Renal cortical epithelial cell (primary cell): ENCODE measurements at regions not wholly inside any gene's neighbourhood (a gene's known extent, or its start where the extent isn't known, plus 50 kb on each side); places are given as distances from the start of the nearest gene placed in this dataset.

ENCODE experiments used
- DNase-seq: peaks from one replicate; pipeline ENCODE4 v3.0.0-alpha.2; 2011; ENCODE audit warnings: low read depth

DNA sequence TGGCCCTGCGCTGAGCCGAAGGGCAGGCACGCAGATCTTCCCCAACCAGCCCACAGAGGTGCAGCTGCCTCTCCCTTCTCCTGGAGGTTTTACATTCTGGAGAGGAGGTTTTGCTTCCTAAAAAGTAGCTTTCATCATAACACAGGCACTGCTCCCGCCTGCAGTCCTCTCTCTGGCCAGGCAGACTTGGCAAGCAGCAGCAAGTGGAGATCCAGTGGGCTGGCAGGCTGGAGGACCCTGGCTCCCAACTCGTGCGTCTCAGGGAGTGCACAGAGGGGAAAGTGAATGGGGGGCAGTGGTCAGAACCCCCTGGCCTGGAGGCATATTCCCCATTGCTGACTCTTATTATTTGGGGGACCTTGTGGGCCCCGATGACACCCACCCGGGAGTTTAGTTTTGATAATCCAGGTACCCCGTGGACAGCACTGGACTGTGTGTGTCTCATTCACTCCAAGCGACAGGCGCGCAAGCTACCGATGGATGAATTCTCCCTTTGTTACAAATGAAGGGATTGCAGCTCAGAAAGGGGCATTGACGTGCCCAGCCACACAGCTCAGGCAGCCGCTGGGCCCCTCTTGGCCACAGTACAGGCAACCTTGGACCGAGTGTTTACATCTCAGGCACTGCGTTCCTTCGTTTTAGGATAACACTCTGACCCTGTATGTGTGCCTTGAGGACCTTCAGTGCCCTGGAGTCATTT, 1223.9 kb downstream of the BRD1 start:
- no peak for DNase-seq

DNA sequence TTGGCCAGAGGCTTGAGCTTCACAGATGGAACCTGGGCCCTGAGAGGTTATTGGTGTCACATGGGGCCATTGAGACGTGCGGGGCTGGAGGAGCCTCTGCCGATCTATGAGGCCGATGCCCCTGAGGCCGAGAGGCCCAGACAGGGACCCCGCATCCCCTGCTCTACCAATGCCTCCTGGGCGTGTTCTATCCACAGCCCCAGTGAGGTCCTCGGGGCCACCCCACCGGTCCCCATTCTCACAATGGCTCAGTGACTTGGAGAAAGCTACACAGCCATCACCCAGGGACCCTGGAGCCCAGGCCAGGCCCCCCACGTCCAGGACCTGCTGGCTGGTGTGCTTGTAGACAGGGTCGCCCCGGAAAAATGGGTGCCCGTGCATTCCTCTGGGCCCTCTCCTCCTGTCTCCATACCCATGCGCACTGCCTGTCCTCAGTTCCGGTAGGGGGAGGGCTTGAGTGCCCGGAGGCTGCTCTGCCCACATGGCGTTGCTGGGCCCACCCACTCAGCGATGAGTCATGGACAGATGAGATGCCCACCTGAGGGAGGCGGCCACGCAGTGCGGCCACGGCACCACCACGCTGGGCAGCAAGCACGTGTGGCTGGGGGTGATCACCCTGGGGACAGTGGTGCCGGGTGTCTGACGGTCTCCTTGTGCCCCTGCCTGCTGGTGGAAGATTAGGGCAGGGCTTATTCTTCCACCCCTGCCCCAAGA, 1224.7 kb downstream of the BRD1 start:
- DNase-seq, result no peak

DNA sequence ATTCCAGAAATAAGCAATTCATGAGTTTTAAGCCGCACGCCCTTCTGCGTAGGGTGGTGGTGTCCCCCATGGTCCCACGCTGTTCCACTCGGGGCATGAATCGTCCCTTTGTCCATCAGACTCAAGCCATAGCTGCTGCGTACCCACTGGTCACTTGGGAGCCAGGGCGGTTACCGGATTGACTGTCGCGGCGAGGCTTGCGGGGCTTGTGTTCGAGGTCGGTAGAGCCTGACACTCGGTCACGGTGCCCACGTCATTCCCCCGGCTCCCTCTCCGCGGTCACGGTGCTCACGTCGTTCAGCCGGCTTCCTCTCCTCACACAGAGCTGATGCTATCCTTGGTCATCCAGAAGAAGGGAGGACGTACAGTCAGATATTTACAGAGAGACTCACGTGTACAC, 1227.0 kb downstream of the BRD1 start:
- DNase-seq, result no peak

DNA sequence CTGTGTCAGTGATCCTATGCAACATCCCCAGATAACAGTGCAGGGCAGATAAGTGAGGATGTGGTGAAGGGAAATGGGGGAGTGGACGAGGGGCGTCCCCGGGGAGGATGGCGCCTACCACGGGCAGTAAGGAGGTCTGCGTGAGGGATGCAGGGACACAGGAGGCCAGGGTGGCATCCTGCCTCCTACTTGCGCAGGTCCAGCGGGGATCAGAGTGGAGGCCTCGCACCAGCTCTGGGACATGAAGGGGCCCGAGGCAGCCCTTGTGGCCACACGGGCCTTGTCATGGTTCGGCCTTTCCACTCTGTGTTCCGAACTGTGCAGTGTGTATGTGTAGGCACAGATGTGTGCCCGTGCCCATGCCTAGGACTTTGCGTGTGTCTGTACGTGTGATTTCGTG, 1227.5 kb downstream of the BRD1 start:
- no peak for DNase-seq

DNA sequence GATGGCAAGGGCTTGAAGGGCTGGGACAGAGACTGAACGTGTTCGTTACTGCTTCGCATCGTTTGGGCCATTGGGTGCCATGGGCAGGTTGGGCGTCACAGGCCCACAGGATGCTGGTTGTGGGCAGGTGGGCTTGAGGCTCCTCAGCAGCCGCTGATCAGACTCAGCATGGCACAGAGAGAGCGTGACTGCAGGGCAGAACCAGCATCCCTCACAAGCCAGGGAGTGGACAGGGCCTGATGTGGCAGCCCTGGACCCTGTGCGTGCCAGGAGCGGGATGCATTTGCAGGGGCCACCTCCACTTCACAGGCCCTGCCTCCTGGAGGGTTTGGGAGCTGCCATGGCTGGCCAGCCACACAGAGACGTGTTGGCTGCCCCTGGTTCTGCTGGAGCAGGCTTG, 1228.3 kb downstream of the BRD1 start:
- DNase-seq, result no peak

DNA sequence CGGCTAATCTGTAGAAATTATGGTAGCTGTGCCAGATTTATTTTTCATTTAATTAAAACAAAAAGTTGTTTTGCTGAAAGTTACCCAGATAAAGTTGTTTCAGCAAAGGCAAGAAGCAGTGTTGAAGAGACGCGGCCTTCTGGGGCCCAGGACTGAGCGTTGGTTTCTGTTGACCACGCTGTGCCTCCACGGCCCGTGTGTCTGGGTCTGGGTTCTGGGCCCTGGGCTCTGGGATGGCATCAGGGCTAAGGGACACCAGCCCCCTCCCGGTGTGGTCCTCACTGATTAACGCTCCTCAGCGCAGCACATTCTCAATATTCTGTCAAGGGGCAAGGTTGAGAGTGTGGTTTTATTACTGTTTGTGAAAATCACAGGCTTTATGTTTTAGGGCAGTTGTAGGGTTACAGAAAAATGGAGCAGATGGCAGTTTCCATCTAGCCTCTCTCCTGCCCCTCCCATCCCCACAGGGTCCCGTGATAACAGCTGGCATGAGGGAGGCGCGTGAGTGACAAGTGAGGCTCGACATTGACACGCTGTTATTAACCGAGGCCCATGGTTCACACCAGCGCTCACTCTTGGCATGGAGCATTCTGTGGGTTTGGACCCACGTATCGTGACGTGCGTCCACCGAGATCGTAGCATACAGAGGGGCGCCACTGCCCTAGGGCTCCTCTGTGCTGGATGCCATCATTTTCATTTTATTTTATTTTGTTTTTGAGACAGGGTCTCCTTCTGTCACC, 1231.4 kb downstream of the BRD1 start:
- no peak for DNase-seq

DNA sequence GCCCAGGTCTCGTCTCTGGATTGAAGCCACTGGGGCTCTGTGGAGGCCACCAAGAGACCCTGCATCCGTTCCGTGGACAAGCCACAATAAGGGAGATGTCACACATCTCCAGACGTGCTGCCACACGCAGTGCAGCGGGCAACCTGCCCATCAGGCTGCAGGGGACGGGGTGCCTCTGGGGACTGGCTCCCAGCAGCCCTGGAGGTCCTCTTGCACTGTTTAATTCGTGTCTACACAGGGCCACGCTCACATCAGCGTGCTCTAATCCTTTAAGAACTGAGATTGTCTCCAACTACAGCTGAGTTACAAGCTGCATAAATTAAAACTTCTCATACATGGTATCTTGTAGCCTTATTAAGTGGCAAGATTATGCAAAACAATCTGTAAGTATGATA, 1232.2 kb downstream of the BRD1 start:
- DNase-seq, result no peak

DNA sequence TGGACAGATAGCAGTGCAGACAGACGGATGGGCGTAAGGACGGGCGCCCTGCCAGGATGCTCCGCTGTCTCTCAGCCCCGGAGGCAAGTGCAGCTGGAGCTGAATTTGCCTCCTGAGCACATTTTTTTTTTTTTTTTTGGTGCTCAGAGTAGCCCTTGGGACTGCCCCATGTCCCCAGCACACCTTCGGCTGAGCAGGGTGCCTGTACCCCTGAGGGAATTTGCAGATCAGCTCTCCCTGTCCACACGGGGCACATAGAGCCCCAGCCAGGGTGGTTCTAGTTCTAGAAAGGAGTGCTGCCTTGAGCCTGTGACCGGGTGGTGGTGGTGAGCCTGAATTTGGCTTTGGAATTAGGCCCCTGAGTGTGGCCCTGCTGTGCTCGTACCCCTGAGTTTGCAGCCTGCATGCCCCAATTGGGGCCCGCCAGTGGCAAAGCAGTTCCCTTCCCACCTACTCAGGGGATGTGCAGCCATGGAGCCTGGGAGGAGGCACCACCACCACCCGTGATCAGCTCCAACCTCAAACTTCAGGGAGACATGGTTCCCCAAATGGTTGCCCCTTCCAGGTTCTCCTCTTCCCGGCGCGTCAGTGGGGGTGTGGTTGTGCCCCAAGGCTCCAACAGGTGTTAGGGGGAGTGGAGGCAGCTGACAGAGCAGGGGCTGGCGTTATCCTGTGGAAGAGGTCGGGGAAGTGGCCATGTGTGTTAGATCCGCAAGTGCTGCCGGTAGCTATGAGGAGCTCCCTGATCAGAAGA, 1232.7 kb downstream of the BRD1 start:
- DNase-seq, result no peak

DNA sequence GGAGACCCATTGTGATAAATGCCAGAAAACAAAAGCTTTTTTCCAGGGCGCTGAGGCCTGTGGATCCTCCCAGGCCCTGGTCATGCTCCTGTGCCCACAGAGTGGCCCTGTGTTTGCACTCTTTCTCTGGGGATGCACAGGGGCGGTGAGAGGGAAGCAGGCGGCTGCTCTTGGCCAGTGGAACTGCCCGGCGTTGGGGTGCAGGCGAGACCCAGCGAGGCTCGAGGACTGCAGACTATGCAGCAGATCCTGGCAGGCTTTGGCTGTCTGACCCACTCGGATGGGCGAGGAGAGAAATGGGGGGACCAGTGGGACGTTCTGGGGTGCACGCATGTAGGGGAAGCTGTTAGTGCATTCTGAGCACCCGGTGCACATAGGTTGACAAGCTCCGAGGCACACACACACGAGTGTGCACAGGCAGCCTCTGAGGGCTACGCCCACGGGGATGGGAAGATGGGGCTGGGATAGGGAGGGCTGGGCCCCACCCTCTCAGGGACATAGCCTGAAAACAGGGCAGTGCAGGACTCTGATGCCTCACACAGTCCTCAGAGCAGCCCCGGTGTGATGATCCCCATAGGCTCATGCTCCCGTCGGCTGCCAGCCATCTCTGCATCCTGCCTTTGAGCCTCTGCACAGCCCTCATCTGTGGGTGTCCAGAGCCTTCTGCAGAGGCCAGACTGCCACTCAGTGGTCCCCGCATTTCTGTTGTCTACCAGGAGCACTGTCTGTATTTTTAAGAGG, 1233.5 kb downstream of the BRD1 start:
- no peak for DNase-seq

DNA sequence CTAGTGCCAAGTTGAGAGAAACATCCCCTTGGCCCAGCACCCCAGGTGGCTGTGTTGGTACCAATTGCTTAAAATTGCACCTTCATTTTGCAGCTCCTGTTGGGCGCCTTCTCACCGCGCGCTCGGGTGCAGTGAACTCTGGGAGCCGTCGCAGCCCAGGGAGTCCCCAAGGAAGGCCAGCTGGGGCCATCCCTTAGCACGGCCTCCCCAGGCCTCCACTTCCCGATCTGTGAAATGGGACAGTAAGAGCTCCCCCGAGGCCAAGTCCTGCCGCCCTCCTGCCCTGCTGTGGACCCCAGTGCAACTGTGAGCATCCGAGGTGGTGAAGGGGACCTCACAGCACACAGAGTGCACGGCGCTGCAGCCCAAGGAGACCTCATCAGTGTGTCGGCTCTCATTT, 1234.1 kb downstream of the BRD1 start:
- DNase-seq, result no peak

DNA sequence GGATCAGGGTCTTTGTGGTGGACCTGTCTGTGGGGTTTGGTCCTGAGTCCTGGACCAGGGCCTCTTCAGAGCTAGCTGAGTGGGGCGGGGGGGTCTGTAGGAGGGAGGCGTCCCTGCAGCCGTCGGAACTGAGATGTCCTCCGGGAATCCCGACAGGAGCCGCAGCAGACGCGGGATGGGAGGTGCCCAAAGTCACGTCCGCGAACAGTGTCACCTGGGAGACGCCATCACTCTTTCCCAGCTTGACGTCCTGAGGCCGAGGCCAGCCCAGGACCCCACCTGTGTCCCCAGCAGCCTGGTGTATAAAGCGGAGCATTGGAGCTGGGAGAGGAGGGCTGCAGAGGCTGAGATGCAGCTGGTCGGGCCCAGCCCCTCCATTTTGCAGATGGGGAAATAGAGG, 1234.7 kb downstream of the BRD1 start:
- no peak for DNase-seq

DNA sequence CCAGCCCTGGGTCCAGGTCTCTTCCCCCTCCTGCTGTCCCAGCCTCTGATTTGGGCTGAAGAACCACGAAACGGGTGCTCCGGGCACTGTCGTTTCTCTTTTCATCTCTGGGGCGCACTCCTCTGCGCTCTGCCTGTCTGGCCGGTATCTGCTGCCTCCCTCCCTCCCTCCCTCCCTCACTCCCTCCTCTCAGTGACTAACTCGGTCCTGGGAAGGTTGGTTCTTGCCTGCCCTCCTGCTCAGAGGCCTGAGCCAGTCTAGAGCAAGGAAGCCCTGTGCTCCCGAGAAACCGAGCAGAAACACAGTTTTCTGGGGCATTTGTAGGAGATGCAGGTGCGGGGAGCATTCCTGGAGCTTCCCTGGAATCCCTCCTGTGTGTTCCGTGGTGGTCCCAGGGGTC, 1235.2 kb downstream of the BRD1 start:
- no peak for DNase-seq

DNA sequence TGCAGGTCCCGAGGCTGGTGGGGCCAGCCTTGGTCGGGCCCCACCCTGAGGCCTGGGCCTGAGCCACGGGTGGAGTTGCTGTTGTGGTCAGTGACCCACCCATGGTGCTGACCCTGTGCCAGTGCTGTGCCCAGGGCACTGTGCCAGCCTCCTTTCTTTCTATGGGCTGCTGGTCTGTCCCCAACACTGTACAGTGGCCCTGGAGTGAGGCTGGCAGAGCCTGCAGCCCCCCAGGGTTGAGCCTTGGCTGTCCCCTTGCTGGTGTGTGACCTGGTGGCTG, 1235.7 kb downstream of the BRD1 start:
- no peak for DNase-seq

DNA sequence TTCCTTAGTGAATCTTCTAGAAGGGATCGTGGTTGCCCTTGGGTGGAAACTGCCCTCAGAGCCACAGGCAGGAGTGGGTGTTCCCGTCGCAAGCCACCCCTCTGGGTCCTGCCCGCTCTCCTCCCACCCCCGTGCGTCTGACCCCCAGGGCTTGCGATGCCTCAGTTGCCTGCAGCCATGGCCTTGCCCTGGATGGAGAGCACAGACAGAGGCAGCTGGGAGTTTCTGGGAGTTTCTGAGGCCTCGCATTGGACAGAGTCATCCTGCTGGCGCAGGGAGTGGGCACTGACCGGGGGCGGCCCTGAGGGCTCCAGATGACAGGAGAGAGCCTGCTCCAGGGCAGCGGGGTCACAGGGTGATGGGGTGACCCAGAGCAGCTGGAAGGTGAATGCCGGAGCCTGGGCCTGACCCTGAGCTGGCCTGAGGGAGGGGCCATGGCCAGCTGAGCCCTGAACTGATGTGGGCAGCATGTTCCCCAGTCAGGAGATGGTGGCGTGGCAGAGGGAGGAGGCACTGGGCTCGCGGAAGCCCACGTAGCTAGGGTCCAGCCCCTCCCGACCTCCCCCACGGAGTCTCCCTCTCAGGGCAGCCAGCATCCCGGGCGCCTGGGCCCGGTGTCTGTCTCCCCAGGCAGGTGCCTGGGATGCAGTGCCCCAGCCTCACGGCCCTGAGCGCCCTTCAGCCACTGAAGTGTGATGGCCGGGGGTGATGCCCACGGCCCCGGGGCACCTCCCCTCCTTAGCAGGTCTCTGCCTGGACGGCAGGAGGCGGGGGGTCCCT, 1236.2 kb downstream of the BRD1 start:
- no peak for DNase-seq

DNA sequence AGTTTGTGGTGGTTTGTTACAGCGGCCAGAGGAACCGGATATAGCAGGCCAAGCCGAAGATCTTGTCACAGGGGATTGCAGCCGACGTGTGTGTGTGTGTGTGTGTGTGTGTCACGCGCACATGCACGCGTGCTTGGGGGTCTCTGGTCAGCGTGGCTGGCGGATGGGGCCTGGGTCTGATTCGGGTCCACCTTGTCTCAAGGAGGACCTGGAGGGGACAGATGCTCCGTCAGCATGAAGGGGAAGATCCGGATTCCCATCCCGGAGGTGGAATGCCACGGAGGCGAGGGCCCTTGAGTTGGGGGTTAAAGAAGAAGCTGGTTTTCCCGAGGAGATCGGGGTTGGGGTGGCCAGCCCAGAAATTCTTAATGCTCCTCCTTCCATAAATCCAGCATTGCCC, 1237.8 kb downstream of the BRD1 start:
- DNase-seq, result no peak

DNA sequence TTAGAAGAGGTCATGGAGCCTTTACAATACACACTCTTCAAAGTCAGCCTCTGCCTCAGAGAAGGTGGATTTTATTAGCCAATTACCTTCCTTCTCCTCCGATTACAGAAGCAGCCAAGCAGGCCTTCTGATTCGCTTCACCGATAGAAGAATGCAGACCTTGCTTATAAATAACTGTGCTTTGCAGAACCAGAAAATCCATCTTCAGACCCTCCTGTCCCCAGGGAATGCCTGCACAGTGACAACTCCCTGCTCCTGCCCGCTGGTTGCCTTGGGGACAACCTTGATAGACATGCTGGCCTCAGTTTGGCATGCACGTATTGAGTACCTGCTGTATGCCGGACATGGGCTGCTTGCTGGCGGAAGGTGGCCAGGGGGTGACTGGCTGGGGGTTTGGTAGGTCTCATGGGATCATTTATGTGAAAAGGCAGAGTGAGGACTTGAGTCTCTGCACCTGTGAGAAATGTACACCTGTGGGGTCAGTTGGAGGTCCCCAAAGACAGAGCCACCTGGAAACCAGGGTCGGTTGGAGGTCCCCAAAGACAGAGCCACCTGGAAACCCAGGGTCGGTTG, 1238.7 kb downstream of the BRD1 start:
- DNase-seq, result no peak

DNA sequence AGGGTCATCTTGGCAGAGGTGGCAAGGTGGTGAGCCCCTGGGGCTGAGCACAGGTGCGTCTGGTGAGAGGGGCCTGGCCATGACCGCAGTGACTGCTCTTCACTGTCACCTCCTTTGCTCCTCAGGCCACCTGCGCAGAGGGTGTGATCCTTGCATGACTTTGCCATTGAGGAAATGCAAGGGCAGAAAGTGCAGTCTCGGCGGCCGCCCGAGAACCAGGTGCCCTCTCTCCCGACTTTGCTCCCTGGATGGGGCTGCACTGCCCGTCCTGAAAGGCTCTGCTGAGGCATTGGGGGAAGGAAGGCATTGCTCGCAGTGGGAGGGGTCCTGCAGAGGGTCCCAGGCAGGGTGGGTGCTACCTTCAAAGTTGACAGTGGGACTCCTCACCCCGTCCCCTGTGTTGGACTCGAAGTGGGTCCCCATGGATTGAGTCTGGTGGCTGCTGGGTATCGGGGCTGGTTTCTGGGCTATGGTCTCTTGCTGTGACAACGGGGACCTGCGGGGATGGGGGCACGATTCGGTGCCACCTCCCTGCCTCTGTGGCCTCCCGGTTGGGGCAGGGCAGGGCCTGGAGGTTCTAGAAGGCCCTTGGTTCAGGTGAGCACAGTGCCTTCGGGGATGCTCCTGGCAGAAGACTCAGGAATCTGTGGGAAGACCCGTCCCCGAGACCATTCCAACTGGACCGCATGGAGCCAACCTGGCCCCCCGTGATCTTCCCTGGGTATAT, 1239.4 kb downstream of the BRD1 start:
- DNase-seq, result no peak

DNA sequence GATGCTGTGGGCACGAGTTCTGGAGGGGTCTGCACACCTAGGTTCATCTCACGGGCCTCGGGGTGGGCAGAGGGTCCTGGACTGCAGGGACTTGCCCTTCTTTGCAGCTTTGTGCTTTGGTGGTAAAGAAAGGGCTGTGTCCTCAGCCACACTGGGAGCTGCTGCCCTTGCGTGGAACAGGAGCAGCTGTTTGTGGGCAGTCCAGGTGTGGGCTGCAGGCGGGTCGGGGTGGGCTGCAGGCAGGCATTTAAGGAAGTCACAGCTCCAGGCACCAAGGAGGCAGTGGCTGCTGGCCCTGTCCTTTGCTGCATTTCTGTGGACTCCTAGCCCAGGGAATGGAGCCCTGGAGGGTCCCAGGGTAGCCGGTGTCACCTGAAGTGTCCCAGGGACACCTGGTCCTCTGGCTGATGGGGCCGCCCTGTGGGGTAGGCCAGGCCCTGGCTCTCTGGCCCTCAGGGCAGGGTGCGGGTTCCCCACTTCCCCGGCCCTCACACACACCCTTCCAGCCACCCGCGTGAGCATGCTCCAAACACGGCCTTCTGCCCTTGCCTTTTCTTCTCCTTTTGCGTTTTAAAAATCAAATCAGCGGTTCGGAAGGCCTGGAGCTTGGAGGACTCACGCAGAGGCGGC, 1240.3 kb downstream of the BRD1 start:
- DNase-seq, result no peak

DNA sequence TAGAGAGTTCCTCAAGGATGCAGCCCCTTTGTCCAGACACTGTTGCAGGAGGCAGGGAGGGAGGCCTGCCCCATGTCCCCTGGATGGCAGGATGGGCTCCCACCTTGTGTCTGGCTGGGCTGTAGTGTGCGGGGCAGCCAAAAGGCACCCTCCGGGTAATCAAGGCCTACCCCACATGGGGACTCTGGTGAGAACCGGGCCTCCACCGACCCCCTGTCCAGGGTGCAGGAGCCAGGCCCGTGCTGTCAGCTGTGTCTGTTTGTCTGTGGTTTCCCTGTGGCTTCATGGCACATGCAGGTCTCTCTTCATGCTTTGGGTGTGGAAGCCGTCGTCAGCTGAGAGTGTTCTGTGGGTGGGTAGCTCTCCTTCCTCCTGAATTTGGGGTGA, 1240.9 kb downstream of the BRD1 start:
- DNase-seq, result no peak
